GM23338 (cell line): ENCODE measurements at regions not wholly inside any gene's neighbourhood (a gene's known extent, or its start where the extent isn't known, plus 50 kb on each side); places are given as distances from the start of the nearest gene placed in this dataset.
"Not testable (repeated sequence)": the region's sequence is repeated elsewhere in the genome, so short reads cannot be mapped to it uniquely, and the experiment has no call there.

Experiments
- ATAC-seq: fragments of 200-7000 bp; cut with Tn5 transposase; 3 replicates; pipeline ENCODE4 v1.9.1; 2020
- DNase-seq: peaks from one replicate; pipeline ENCODE4 v3.0.0-alpha.2; 2015; ENCODE audit warnings: low spot score
- H2AFZ ChIP-seq: fragments of 200-600 bp; sonication (generic); 2 replicates; pipeline ENCODE4 v1.8.0; 2016; ENCODE audit warnings: antibody characterized with exemption, mild to moderate bottlenecking, moderate library complexity
- H3F3A ChIP-seq: fragments of 200-600 bp; sonication (generic); replicated peaks from 2 replicates; pipeline ENCODE4 v1.8.0; 2017; ENCODE audit warnings: antibody characterized with exemption, mixed run types, low read depth
- H3K27ac ChIP-seq: fragments of 200-600 bp; sonication (generic); 2 replicates; pipeline ENCODE4 v1.6.1; 2016; ENCODE audit warnings: low read depth
- H3K27me3 ChIP-seq: fragments of 200-600 bp; sonication (generic); 2 replicates; pipeline ENCODE4 v1.8.0; 2016; ENCODE audit warnings: mild to moderate bottlenecking, mixed run types, moderate library complexity; ENCODE audit not compliant: insufficient read depth
- H3K36me3 ChIP-seq: fragments of 200-600 bp; sonication (generic); 2 replicates; pipeline ENCODE4 v1.8.0; 2016; ENCODE audit warnings: mild to moderate bottlenecking; ENCODE audit not compliant: insufficient read depth
- H3K4me1 ChIP-seq: fragments of 200-600 bp; sonication (generic); 2 replicates; pipeline ENCODE4 v1.8.0; 2016; ENCODE audit warnings: mild to moderate bottlenecking, moderate library complexity; ENCODE audit not compliant: insufficient read depth
- H3K4me2 ChIP-seq: fragments of 200-600 bp; sonication (generic); 2 replicates; pipeline ENCODE4 v1.7.1; 2017; ENCODE audit warnings: mixed run types
- H3K4me3 ChIP-seq: fragments of 200-600 bp; sonication (generic); 2 replicates; pipeline ENCODE4 v1.6.1; 2016; ENCODE audit warnings: mixed run types
- H3K79me2 ChIP-seq: fragments of 200-600 bp; sonication (generic); replicated peaks from 2 replicates; pipeline ENCODE4 v1.8.0; 2017; ENCODE audit warnings: mild to moderate bottlenecking; ENCODE audit not compliant: insufficient read depth
- H3K9me2 ChIP-seq: fragments of 200-600 bp; sonication (generic); 2 replicates; pipeline ENCODE4 v1.8.0; 2017; ENCODE audit not compliant: insufficient read depth
- H4K20me1 ChIP-seq: fragments of 200-600 bp; sonication (generic); replicated peaks from 2 replicates; pipeline ENCODE4 v1.8.0; 2017; ENCODE audit warnings: mild to moderate bottlenecking; ENCODE audit not compliant: insufficient read depth
- H3K27ac Mint-ChIP-seq: 2 replicates; pipeline ENCODE4 v1.8.0; 2020; ENCODE audit warnings: inconsistent platforms, mild to moderate bottlenecking, moderate library complexity, mixed read lengths
- H3K27me3 Mint-ChIP-seq: 3 replicates; pipeline ENCODE4 v1.8.0; 2022; ENCODE audit warnings: low read depth, mild to moderate bottlenecking, moderate library complexity, mixed read lengths, inconsistent platforms; ENCODE audit not compliant: insufficient read depth, poor library complexity
- H3K36me3 Mint-ChIP-seq: 3 replicates; pipeline ENCODE4 v1.8.0; 2021; ENCODE audit warnings: low read depth, mild to moderate bottlenecking, inconsistent platforms, moderate library complexity, mixed read lengths
- H3K4me1 Mint-ChIP-seq: 3 replicates; pipeline ENCODE4 v1.8.0; 2020; ENCODE audit warnings: mild to moderate bottlenecking, inconsistent platforms, mixed read lengths
- H3K4me3 Mint-ChIP-seq: 3 replicates; pipeline ENCODE4 v1.8.0; 2021; ENCODE audit warnings: moderate library complexity, mild to moderate bottlenecking, inconsistent platforms, mixed read lengths
- H3K9me3 Mint-ChIP-seq: 3 replicates; pipeline ENCODE4 v1.8.0; 2020; ENCODE audit warnings: moderate library complexity, mild to moderate bottlenecking, inconsistent platforms, mixed read lengths
- CREB1 ChIP-seq: fragments of 250-450 bp; sonication (Bioruptor Pico); IDR thresholded peaks from 2 replicates; pipeline ENCODE4 v1.5.0; 2020; ENCODE audit warnings: low read depth, mild to moderate bottlenecking, moderate library complexity
- CTCF ChIP-seq, 2 experiments: fragments of 200-600 bp in 1 of 2; sonication (generic) in 1 of 2; conservative IDR thresholded peaks; 2 replicates each; pipeline versions ENCODE4 v1.5.1 to v1.6.1; 2016 to 2017; ENCODE audit warnings: antibody characterized with exemption in 2 of 2, low read depth in 2 of 2, mild to moderate bottlenecking in 2 of 2, moderate library complexity in 1 of 2
- ETS1 ChIP-seq: IDR thresholded peaks from 2 replicates; pipeline ENCODE4 v1.6.1; 2016; ENCODE audit warnings: antibody characterized with exemption
- EZH2 ChIP-seq: fragments of 200-600 bp; sonication (generic); IDR thresholded peaks from one replicate; pipeline ENCODE4 v1.8.0; 2017; ENCODE audit warnings: antibody characterized with exemption, mild to moderate bottlenecking, low read depth; ENCODE audit not compliant: unreplicated experiment
- EZH2phosphoT487 ChIP-seq: fragments of 200-600 bp; sonication (generic); IDR thresholded peaks from one replicate; pipeline ENCODE4 v1.8.1; 2018; ENCODE audit warnings: antibody characterized with exemption; ENCODE audit not compliant: unreplicated experiment
- JUNB ChIP-seq: IDR thresholded peaks from one replicate; pipeline ENCODE4 v1.6.1; 2016; ENCODE audit warnings: antibody characterized with exemption; ENCODE audit not compliant: unreplicated experiment
- NANOG ChIP-seq: IDR thresholded peaks from 2 replicates; pipeline ENCODE4 v1.6.1; 2016; ENCODE audit warnings: antibody characterized with exemption, borderline replicate concordance
- POLR2AphosphoS5 ChIP-seq: IDR thresholded peaks from 2 replicates; pipeline ENCODE4 v1.6.1; 2016; ENCODE audit warnings: antibody characterized with exemption, low read depth
- REST ChIP-seq: IDR thresholded peaks from one replicate; pipeline ENCODE4 v1.6.1; 2018; ENCODE audit warnings: antibody characterized with exemption; ENCODE audit not compliant: unreplicated experiment
- STAT1 ChIP-seq: IDR thresholded peaks from one replicate; pipeline ENCODE4 v1.6.1; 2016; ENCODE audit warnings: antibody characterized with exemption; ENCODE audit not compliant: unreplicated experiment
- ZNF114 ChIP-seq: fragments of 250-450 bp; sonication (Bioruptor Pico); IDR thresholded peaks from 2 replicates; pipeline ENCODE4 v1.5.0; 2020; ENCODE audit warnings: mild to moderate bottlenecking, moderate library complexity
- ZNF331 ChIP-seq: fragments of 250-450 bp; sonication (Bioruptor Pico); IDR thresholded peaks from 2 replicates; pipeline ENCODE4 v1.5.0; 2020; ENCODE audit warnings: low read depth, mild to moderate bottlenecking, moderate library complexity

GRCh38 chrX:150273575-150274294, 89.4 kb upstream of the MAMLD1 start:
- not testable (repeated sequence) for H3K36me3 ChIP-seq, DNase-seq, H3K27me3 Mint-ChIP-seq, H3K4me1 ChIP-seq, H3K27ac ChIP-seq, H4K20me1 ChIP-seq, H3K27me3 ChIP-seq, H3F3A ChIP-seq, H3K36me3 Mint-ChIP-seq, H3K9me2 ChIP-seq, ATAC-seq, H3K4me1 Mint-ChIP-seq, H3K79me2 ChIP-seq, H3K9me3 Mint-ChIP-seq, H3K4me3 ChIP-seq, H3K4me3 Mint-ChIP-seq, H2AFZ ChIP-seq, H3K4me2 ChIP-seq, H3K27ac Mint-ChIP-seq

GRCh38 chrX:150282953-150283352, 80.2 kb upstream of the MAMLD1 start:
- ATAC-seq: no peak
- Mint-ChIP-seq H3K9me3 (no peaks in the 10 kb centered on the region), H3K36me3 (no peaks in the 10 kb centered on the region)
- TF ChIP-seq EZH2phosphoT487 (no peak), ZNF331 (CRISPR knock-in tag) (no peak), POLR2AphosphoS5 (no peak), NANOG (no peak), CREB1 (CRISPR knock-in tag) (no peak), ETS1 (no peak), STAT1 (no peak), CTCF (conservative IDR thresholded peaks at IDR 0.05; ENCODE audit: low read depth in 2 of 2) (no peak), ZNF114 (no peak), REST (no peak), EZH2 (no peak), JUNB (no peak)

More at GRCh38 chrX:150282953-150283352, 80.2 kb upstream of the MAMLD1 start:
- DNase-seq: no peak
- no peaks in the 10 kb centered on the region for H3K4me1 ChIP-seq
- H3K9me2 ChIP-seq: no peaks in the 10 kb centered on the region
- H3K4me3 ChIP-seq: no peak overlapping the region
- H2AFZ ChIP-seq: no peak overlapping the region
- no peaks in the 10 kb centered on the region for H3K36me3 ChIP-seq
- no peak overlapping the region for H3K4me2 ChIP-seq
- Mint-ChIP-seq H3K4me3 (no peak overlapping the region), H3K4me1 (no peaks in the 10 kb centered on the region), H3K27me3 (no peaks in the 10 kb centered on the region), H3K27ac (no peak overlapping the region)
- no peaks in the 10 kb centered on the region for H3K27me3 ChIP-seq
- no peaks in the 10 kb centered on the region for H3K79me2 ChIP-seq
- no peaks in the 10 kb centered on the region for H4K20me1 ChIP-seq
- H3K27ac ChIP-seq: no peak overlapping the region
- no peaks in the 10 kb centered on the region for H3F3A ChIP-seq
